ENCODE measurements at regions not wholly inside any gene's neighbourhood (a gene's known extent, or its start where the extent isn't known, plus 50 kb on each side); places are given as distances from the start of the nearest gene placed in this dataset.

DNA sequence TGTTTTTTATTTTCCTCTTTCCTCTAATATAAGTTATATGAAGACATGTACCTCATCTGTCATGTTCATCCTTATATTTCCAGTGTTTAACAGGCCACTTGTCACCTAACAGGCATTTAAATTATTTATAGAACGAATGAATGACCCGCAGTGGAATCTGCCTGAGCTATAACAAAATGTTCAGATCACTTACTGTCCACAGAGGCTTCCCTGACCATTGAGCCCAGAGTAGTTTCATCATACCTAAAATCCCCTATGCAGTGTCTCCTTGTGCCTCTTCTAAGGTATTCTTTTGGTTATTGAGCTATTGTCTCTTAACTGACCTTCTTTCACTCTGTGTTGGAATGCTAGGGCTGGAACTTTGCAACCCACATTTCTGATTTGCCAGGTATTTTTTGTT lies 748.5 kb downstream of the NTRK3 start:
- no peak for ATAC-seq
- CTCF ChIA-PET: no interaction called here
- H3K36me3 Mint-ChIP-seq: no peaks in the 10 kb centered on the region
- no peaks in the 10 kb centered on the region for H3K4me1 Mint-ChIP-seq
- no peaks in the 10 kb centered on the region for H3K27me3 Mint-ChIP-seq
- H3K9me3 Mint-ChIP-seq (ENCODE audit: low read depth): peaks cover 6% of the 10 kb centered on the region
- H3K27ac Mint-ChIP-seq: no peak overlapping the region
- DNase-seq: no peak
- no peak overlapping the region for H3K4me3 Mint-ChIP-seq

DNA sequence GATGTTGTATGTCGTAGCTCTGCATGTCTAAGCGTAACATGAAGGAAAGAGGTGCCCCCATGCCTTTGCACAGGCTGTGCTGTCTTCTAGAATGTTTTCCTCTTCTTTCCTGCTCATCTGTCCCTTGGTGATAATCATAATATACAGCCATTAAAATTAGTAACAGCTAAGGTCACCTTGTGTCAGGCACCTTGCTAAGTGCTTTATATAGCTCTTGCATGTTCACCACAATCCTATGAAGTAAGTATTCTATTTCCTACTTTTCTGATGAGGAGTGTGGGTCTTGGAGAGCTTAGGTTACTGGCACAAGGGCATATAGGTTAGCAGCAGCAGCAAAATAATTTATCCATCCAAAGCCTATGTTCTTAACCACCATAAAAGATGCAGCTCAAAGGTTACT lies 754.4 kb downstream of the NTRK3 start:
- Mint-ChIP-seq H3K9me3 (ENCODE audit: low read depth) (no peaks in the 10 kb centered on the region), H3K36me3 (no peaks in the 10 kb centered on the region), H3K27ac (no peak overlapping the region), H3K27me3 (no peaks in the 10 kb centered on the region), H3K4me1 (no peaks in the 10 kb centered on the region), H3K4me3 (no peak overlapping the region)
- CTCF ChIA-PET: no interaction called here
- DNase-seq: no peak
- no peak for ATAC-seq

DNA sequence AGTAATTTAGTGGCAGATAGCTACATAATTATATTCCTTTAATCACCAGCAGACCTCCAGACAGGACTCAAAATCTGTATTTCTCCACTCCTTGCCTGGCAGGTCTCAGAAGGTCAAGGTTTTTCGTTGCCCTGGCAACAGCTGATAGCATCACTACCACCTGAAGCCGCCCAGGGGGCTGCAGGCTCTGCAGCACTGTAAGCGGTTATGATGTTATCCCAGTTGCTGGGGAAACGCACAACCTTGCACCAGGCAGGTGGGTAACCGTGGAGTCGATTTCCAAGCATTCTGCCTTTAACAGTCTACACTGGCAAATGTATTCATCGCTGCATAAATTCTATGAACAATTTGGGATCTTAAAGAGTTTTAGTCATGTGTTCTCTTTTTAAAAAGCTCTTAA lies 756.3 kb downstream of the NTRK3 start:
- H3K9me3 Mint-ChIP-seq (ENCODE audit: low read depth): no peaks in the 10 kb centered on the region

DNA sequence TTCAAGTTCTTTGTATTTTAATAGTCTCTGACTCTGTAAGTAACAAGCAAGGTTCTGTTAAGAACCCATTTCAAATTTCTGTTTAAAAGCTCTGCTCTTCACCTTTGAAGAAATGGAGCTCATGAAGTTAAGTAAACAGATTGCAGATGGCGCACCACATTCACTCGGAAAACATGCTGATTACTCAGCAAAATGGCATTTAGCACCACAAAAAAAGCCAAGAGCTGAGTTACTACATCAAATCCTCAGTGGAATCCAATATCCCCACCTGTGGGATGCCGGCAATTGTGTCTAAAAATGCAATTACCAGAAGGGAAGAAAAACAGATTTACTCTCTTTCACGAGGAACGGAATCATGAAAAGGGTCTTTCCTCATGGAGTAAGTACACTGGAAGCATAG lies 758.0 kb downstream of the NTRK3 start:
- Mint-ChIP-seq H3K36me3 (no peaks in the 10 kb centered on the region), H3K27me3 (no peaks in the 10 kb centered on the region)
- ATAC-seq: no peak

More for the DNA sequence above, 756.3 kb downstream of the NTRK3 start:
- CTCF ChIA-PET: no interaction called here
- H3K36me3 Mint-ChIP-seq: no peaks in the 10 kb centered on the region
- no peak overlapping the region for H3K27ac Mint-ChIP-seq
- ATAC-seq: no peak
- H3K4me3 Mint-ChIP-seq: no peak overlapping the region
- no peaks in the 10 kb centered on the region for H3K27me3 Mint-ChIP-seq
- no peaks in the 10 kb centered on the region for H3K4me1 Mint-ChIP-seq
- DNase-seq: no peak

DNA sequence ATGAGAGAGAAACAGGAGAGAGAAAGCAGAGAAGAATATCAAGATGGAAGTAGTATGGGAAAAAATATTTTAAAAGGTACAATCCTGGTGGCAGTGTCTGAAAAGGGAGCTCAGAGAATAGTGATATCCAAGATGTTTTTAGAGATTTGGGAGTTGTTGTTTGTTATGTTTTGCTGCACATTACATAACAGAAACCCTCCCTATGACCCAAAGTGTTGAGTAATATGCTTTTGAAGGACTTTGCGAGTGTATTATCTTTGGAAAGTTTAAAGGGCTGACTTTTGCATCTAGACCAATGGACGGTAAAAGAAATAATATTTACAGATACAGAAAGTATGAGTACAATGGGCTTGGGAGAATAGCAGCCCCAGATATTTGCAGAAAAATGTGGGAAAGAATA lies 759.7 kb downstream of the NTRK3 start:
- H3K4me1 Mint-ChIP-seq: no peaks in the 10 kb centered on the region
- H3K27me3 Mint-ChIP-seq: no peaks in the 10 kb centered on the region
- ATAC-seq: no peak
- H3K4me3 Mint-ChIP-seq: no peak overlapping the region
- H3K27ac Mint-ChIP-seq: no peak overlapping the region
- CTCF ChIA-PET: no interaction called here
- no peak for DNase-seq
- no peaks in the 10 kb centered on the region for H3K36me3 Mint-ChIP-seq
- H3K9me3 Mint-ChIP-seq (ENCODE audit: low read depth): no peaks in the 10 kb centered on the region

More for the DNA sequence above, 758.0 kb downstream of the NTRK3 start:
- no peak for DNase-seq
- Mint-ChIP-seq H3K4me1 (no peaks in the 10 kb centered on the region), H3K4me3 (no peak overlapping the region), H3K27ac (no peak overlapping the region), H3K9me3 (ENCODE audit: low read depth) (no peaks in the 10 kb centered on the region)
- CTCF ChIA-PET: no interaction called here

DNA sequence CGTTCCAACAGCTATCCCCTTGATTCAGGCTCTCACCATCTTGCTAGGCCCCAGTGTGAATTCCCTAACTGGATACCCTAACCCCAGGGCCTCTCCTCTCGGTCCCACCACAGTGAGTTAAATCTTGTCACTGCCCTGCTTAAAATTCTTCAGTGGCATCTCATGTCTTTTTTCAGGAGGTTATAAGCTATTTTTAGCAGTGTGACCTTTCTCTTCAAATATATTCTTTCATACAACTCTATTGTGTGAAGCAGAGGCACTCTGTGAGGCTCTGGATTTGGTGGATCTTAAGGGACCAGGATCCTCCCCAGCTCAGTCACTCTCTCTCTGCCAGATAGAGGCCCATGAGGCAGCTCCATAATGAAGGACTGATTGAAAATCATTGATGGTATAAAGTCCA lies 760.4 kb downstream of the NTRK3 start:
- H3K27me3 Mint-ChIP-seq: no peaks in the 10 kb centered on the region
- DNase-seq (no peak), ATAC-seq (no peak)
- no peaks in the 10 kb centered on the region for H3K36me3 Mint-ChIP-seq
- H3K27ac Mint-ChIP-seq: no peak overlapping the region
- no peaks in the 10 kb centered on the region for H3K4me1 Mint-ChIP-seq
- H3K9me3 Mint-ChIP-seq (ENCODE audit: low read depth): no peaks in the 10 kb centered on the region
- H3K4me3 Mint-ChIP-seq: no peak overlapping the region
- CTCF ChIA-PET: no interaction called here

DNA sequence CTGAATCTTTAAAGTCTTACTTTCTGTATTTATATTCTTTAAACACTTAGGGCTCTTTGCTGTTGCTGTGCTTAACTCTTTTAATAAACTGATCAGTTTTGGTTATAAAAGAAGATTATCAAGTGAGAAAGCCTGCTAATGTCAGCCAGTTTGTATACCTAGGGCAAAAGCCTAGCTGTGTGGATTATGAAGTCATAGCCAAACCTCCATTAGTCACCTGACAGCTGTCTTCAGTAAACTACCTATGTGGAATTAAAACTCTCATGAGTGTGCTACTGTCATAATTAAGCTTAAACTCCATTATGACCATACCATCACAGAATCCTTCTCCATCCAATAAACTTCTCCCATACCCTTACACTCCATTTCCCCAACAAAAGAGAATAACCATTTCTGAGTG lies 762.7 kb downstream of the NTRK3 start:
- no peaks in the 10 kb centered on the region for H3K36me3 Mint-ChIP-seq
- CTCF ChIA-PET: no interaction called here
- no peaks in the 10 kb centered on the region for H3K4me1 Mint-ChIP-seq

DNA sequence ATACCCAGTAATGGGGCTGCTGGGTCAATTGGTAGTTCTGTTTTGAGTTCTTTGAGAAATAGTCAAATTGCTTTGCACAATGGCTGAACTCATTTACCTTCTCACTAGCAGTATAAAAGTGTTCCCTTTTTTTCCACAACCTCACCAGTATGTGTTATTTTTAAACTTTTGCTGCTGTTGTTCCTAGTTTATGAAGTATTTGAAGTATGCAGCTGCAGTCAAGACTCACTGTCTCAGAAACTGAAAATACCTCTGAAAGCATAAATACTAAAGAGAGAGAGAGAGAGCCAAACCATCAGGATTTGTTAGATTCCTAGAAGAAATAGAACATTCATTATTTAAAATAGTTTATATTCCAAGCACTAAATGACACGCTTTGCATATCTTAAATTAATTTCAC lies 764.2 kb downstream of the NTRK3 start:
- no peaks in the 10 kb centered on the region for H3K27me3 Mint-ChIP-seq
- no peaks in the 10 kb centered on the region for H3K36me3 Mint-ChIP-seq
- CTCF ChIA-PET: no interaction called here
- no peaks in the 10 kb centered on the region for H3K4me1 Mint-ChIP-seq
- no peak for DNase-seq
- H3K9me3 Mint-ChIP-seq (ENCODE audit: low read depth): no peaks in the 10 kb centered on the region
- ATAC-seq: no peak
- H3K27ac Mint-ChIP-seq: no peak overlapping the region
- H3K4me3 Mint-ChIP-seq: no peak overlapping the region

More for the DNA sequence above, 762.7 kb downstream of the NTRK3 start:
- no peaks in the 10 kb centered on the region for H3K27me3 Mint-ChIP-seq
- H3K27ac Mint-ChIP-seq: no peak overlapping the region
- H3K4me3 Mint-ChIP-seq: no peak overlapping the region
- no peak for ATAC-seq
- no peak for DNase-seq
- H3K9me3 Mint-ChIP-seq (ENCODE audit: low read depth): no peaks in the 10 kb centered on the region

DNA sequence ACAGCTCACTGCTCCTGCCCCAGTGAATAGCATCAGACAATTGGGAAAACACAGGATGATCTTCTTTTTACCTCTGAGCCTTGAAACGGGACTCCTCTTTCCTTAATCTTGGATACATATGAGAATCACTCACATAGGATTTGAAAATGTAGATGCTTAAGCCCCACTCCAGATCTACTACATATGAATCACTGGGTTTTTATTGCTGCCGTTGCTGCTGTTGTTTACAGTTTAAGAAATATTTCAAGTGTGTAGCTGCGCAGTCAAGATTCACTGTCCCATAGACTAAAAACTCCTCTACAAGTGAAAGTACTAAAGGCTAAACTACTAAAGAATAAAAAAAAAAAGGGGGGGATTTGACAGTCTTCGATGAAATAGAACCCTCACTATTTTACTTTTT lies 765.9 kb downstream of the NTRK3 start:
- H3K27ac Mint-ChIP-seq: no peak overlapping the region
- H3K9me3 Mint-ChIP-seq (ENCODE audit: low read depth): no peaks in the 10 kb centered on the region
- H3K36me3 Mint-ChIP-seq: no peaks in the 10 kb centered on the region
- DNase-seq (no peak), ATAC-seq (no peak)
- CTCF ChIA-PET: no interaction called here
- H3K27me3 Mint-ChIP-seq: no peaks in the 10 kb centered on the region
- no peak overlapping the region for H3K4me3 Mint-ChIP-seq
- H3K4me1 Mint-ChIP-seq: no peaks in the 10 kb centered on the region

DNA sequence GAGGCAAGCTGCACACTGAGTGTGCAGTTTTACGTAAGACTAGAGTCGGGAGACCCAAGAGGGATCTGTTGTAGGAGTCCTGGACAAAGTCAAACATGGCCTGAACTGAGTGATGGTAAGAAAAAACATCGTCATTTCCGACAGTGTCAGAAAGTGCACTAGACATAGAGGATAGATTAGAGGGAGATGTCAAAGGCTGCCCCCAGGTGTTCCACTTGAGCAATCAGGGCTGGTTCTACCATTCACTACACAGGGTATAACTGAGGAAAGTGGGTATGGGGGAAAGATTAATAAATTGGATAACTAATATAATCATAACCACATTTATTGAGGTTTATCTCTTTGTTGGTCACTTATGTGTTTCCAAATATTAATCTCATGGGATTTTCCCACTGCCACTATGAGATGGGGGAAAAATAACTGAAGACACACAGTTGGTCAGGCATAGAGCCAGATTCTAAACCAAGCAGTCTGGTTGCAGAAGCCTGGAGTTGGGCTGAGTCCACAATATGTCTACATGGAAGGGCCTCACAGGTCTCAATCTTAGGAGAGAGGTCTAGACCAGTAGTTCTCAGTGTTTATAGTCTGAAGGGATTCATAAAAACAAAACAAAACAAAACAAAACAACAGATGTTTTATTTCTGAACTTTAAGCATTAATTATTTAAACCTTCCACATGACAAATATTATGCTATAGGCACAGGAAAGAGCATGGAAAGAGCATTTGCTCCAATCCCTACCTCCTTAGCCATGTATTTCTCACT lies 766.5 kb downstream of the NTRK3 start:
- DNase-seq (no peak), ATAC-seq (no peak)
- H3K27me3 Mint-ChIP-seq: no peaks in the 10 kb centered on the region
- no peak overlapping the region for H3K4me3 Mint-ChIP-seq
- no peaks in the 10 kb centered on the region for H3K4me1 Mint-ChIP-seq
- H3K27ac Mint-ChIP-seq: no peak overlapping the region
- H3K36me3 Mint-ChIP-seq: no peaks in the 10 kb centered on the region
- CTCF ChIA-PET: no interaction called here
- H3K9me3 Mint-ChIP-seq (ENCODE audit: low read depth): no peaks in the 10 kb centered on the region

DNA sequence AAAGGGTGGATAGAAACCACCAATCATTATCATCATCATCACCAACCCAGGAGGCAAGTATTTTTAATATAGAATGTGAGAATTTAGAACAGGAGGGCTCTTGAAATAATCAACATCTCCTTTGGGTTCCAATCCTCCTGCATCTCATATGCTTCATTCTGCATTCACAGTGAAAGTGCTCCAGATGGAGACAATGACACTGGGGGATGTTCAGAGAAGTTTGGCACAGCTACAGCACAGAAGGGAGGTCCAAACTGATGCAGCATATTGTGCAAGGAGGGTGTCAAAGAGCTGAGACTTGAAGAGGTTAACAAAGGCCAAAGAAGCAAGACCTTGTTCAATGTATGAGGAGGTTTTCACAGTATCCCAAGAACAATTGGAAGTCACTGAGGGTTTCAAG lies 767.1 kb downstream of the NTRK3 start:
- Mint-ChIP-seq H3K27me3 (no peaks in the 10 kb centered on the region), H3K36me3 (no peaks in the 10 kb centered on the region), H3K4me1 (no peaks in the 10 kb centered on the region), H3K4me3 (no peak overlapping the region), H3K9me3 (ENCODE audit: low read depth) (no peaks in the 10 kb centered on the region), H3K27ac (no peak overlapping the region)
- no peak for ATAC-seq
- DNase-seq: no peak
- CTCF ChIA-PET: no interaction called here

DNA sequence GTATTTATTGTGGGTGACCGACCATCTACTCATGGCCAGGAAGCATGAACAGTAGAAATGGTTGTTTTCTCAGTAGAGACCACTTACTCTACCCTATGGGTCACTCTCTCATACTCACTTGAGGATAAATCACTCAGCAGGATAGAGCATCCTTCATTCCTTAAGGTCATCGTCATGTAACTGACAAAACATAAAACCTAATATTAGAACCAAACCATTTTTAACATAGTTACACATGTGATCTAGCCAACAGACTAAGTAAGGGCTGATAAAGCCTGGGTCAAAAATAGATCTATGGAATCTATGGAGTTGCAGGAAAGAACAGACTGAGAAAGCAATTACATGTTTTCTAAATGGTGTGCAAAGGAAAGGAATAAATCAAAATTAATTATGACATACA lies 769.1 kb downstream of the NTRK3 start:
- Mint-ChIP-seq H3K4me3 (no peak overlapping the region), H3K27ac (no peak overlapping the region), H3K36me3 (no peaks in the 10 kb centered on the region), H3K9me3 (ENCODE audit: low read depth) (no peaks in the 10 kb centered on the region), H3K27me3 (no peaks in the 10 kb centered on the region), H3K4me1 (no peaks in the 10 kb centered on the region)
- CTCF ChIA-PET: no interaction called here
- ATAC-seq (no peak), DNase-seq (no peak)

DNA sequence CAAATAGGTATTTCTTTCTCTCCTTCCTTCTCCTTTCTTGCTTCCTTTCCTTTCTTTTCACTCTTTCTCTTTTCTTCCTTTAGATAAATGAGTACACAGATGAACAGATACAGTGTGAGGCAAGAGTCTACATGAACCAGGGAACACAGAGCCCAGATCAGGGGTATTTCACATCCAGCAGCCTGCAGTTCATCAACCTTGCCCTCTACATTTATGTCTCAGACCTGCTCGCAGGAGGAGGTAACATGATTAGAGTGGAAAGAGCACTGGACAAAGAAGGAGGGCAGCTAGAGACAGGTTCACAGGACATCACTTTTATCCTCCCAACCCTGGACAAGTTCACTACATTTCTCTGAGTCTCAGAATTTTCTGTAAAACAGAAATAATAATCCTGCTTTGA lies 773.1 kb downstream of the NTRK3 start:
- Mint-ChIP-seq H3K27ac (no peak overlapping the region), H3K36me3 (no peaks in the 10 kb centered on the region), H3K27me3 (no peaks in the 10 kb centered on the region), H3K4me1 (no peaks in the 10 kb centered on the region), H3K4me3 (no peak overlapping the region), H3K9me3 (ENCODE audit: low read depth) (no peaks in the 10 kb centered on the region)
- CTCF ChIA-PET: no interaction called here
- ATAC-seq (no peak), DNase-seq (no peak)

DNA sequence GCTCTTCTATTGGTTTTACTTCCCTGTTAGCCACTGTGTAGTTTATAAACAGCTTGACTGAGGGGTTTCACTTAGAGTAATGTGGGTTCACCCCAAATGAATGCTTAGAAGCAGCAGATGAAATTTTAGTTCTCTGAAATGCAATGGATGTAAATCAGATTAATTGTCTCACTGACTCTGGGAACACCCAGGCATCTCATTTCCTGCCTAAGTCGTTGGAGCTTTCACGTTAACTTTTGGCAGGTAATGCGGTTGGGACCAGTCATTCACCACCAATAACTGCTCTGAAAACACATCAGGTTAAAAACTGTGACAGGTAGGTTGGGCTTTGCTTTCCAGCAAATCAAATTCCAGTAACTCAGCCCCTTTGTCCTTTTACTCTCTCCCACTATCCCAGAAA lies 775.4 kb downstream of the NTRK3 start:
- Mint-ChIP-seq H3K27me3 (no peaks in the 10 kb centered on the region), H3K4me3 (no peak overlapping the region), H3K27ac (no peak overlapping the region), H3K4me1 (no peaks in the 10 kb centered on the region), H3K9me3 (ENCODE audit: low read depth) (no peaks in the 10 kb centered on the region), H3K36me3 (no peaks in the 10 kb centered on the region)
- ATAC-seq (no peak), DNase-seq (no peak)
- CTCF ChIA-PET: no interaction called here

DNA sequence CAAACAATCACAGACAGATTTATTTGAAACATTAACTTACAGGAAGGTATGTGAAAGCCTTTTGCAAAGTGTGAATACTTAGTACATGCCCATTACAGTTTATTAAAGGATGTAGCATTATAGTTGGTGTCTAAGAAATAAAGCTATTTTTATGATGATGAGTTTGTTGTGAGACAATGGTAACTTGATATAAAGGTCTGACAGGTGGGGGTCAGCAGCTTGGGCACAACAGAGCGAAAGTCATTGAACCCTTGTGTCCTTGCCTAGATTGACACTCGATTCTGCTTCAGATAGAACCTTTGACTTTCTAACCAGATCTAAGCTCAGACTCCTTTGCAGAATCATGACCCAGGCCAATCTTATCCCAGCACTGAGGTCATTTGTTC lies 777.9 kb downstream of the NTRK3 start:
- Mint-ChIP-seq H3K4me3 (no peak overlapping the region), H3K27ac (no peak overlapping the region)

More for the DNA sequence above, 777.9 kb downstream of the NTRK3 start:
- no peaks in the 10 kb centered on the region for H3K9me3 Mint-ChIP-seq (ENCODE audit: low read depth)
- H3K36me3 Mint-ChIP-seq: no peaks in the 10 kb centered on the region
- ATAC-seq (no peak), DNase-seq (no peak)
- CTCF ChIA-PET: no interaction called here
- H3K4me1 Mint-ChIP-seq: no peaks in the 10 kb centered on the region
- H3K27me3 Mint-ChIP-seq: no peaks in the 10 kb centered on the region
